HTR-8/SVneo (cell line): ENCODE measurements at regions not wholly inside any gene's neighbourhood (a gene's known extent, or its start where the extent isn't known, plus 50 kb on each side); places are given as distances from the start of the nearest gene placed in this dataset.

Experiments used
- DNase-seq: peaks from one replicate; pipeline ENCODE4 v3.0.0; 2011; ENCODE audit warnings: low spot score, mixed read lengths; ENCODE audit not compliant: insufficient read length
- FAIRE-seq: peaks from 2 replicates; lab custom pipeline; 2011; peaks lifted over from hg19 to GRCh38; lab: Jason Lieb, UNC

DNA sequence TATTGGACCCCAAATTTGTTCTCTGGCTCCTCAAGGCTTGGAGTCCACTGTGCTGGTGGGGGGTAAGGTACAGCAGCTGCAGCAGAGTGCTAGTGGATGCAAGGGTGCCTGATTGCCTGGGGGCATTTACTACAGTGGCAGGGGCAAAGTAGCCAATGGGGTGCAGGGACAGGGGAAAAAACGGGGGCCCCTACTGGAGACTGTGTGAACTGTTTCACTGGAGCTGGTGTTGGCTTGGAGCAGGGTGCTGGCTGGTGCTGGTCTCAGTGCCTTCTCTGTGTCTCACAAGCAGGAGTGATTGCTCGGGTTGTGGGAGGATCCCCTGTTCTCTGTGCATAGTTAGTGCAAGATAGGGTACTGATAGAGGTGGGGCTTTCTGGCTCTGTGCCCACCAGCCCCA, 935.9 kb downstream of the JRKL start:
- FAIRE-seq (no peak), DNase-seq (no peak)

DNA sequence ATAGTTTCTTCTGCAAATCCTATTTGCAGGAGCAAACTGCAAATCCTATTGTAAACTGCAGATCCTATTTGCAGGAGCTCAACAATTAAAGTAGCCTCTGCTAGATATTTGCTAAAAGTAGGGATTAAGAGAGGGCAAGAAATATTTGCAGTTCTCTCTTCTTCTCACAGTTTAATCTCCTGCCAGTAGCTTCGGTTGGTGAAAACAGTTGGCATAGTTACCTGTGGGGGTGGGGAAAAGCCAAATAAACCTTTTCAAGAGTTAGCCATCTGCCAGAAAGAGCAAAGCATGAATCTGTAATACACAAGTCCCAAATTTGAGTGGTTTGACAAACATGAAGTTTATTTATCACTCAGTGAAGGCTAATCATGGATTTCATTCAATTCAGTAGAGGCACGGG, 942.5 kb downstream of the JRKL start:
- FAIRE-seq, result no peak
- DNase-seq, result no peak

DNA sequence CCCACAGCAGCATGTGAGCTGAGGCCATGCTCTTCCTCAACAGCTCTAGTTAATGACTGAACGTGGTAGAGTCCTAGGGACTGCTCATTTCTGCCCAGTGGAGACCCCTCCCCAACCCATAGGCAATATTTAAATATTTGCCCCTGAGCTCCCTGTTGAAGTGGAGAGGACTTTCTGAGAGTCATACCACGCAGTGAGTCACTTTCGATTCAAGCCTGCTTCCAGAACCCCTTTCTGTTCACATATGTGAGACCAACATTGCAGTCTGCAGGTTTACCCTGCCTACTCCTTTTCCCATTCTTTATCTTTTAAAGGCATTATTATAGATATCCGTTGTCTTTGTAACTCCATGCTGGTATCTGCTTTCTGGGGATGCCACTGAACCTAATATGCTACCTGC, 946.3 kb downstream of the JRKL start:
- no peak for FAIRE-seq
- DNase-seq, result no peak

DNA sequence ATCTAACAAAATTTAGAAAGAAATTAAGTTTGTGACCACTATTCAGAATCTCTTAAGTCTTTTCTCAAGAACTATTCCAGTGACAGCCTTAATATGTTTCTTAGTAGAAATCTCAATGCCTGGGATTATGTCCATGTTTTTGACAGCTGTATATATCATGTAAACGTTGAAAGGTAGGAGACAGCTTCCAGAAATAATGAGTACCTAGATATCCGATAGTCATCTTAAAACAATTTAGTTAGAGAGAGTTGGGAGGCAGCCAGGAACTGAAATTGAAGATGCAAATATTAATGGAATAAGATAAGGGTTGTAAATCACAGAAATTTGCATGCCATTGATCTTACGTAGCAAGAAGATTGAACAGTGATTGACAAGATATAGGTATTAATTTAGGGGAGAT, 955.2 kb downstream of the JRKL start:
- FAIRE-seq (no peak), DNase-seq (no peak)

DNA sequence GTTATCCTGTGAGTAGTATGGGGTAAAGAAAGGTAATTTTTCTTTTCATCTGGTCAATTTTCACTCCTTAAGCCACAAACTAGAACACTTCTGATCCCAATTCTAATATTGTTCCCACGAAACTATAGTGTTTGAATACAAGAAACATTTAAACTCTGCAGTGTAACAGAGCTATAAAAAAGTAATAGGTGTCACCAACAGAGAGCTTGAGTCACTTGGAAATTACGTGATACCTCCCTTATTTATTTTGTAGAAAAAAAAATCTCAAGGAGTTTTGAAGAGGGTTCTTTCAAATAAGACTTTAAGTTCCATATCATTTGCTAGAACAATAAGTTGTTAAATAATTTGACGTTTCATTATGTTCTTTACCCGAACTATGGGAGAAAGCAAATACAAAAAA, 959.4 kb downstream of the JRKL start:
- FAIRE-seq (no peak), DNase-seq (no peak)

DNA sequence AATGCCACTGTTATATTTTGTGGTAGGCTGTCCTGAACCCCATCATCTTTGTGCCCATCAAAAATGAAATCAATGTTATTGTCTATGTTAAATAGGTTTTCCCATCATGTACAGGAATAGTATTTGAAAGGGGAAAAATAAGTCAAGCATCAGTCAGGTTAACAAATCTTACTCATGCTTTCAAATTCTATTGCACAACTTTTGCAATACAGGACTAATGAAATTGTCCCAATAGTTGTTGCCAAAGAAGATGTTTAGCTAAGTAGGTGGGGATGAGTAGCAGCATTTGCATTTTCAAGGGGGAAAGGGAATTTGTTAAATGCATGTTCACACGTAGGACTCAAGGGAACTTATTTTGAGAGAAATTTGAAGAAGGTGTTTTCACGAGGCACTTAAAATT, 962.1 kb downstream of the JRKL start:
- DNase-seq (no peak), FAIRE-seq (no peak)

DNA sequence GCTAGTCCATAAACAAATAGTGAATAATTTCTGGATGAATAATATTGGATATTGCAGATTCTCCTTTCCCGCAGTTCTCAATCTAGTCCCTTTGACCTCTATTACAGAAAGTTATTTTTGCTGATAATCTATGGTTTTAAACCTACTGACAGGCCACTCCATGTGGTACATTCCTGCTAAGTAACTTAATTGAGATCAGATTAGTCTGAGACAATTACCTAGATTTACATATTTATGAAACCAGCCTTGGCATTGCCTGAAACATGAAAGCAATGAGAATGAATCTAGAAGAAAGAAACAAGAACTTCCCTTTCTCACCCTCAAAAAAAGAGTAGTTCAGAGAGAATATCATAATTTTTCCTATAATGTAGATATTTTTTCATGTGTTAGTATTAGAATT, 964.2 kb downstream of the JRKL start:
- DNase-seq (no peak), FAIRE-seq (no peak)

DNA sequence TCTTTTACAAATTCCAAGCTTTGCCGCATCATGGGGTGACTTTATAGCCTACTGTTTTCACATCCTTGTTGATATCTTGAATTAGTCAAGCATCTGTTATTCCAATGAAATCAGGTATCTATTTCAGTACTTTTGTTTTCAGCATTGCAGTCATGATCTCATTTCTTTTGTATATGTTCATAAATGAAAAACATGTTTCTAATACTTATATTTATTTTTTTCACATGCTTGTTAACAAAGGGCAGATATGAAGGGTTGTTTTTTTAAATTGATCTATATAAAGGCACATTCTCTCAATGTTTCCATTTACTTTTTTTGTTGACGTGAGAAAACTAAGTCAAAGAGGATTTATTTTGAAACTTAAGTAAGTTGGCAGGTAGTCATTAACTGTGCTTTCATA, 964.8 kb downstream of the JRKL start:
- DNase-seq, result no peak

DNA sequence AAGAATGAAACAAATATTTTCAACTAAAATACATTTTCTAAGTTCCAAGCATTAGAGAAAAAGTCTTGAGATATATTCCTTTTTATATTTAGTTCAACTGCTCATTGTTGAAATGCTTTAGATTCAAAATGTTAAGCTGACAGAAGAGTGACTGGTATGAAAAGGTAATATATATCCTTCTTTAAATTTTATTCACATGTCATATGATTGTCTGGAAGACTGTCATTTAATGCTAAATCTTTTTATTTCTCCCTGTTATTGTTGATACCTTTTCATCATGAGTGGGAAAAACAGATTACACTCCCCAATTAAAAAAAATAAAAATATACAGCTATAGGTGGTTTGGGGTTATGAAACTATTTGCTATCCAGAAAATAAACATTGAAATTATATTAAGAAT, 965.4 kb downstream of the JRKL start:
- DNase-seq (no peak), FAIRE-seq (no peak)

More for the DNA sequence above, 964.8 kb downstream of the JRKL start:
- FAIRE-seq, result no peak

DNA sequence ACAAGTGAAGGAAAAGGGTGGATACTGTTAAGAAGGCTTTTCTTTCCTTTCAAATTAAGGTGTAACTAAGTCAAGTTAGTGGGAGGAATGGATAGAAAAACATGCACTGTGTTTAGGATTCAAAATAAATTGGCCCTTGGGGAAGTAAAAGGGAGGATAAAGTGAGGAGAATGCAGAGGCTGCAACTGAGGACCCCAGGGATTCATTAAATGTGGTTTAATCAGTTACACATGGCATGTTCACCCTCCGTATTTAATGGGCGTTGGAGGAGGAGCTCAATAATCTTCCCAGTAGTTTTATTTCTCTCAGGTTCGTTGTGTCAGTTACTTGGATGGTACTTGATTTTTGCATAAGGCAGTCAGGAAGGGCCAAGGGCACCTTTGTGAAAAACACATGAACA, 966.3 kb downstream of the JRKL start:
- FAIRE-seq (no peak), DNase-seq (no peak)

DNA sequence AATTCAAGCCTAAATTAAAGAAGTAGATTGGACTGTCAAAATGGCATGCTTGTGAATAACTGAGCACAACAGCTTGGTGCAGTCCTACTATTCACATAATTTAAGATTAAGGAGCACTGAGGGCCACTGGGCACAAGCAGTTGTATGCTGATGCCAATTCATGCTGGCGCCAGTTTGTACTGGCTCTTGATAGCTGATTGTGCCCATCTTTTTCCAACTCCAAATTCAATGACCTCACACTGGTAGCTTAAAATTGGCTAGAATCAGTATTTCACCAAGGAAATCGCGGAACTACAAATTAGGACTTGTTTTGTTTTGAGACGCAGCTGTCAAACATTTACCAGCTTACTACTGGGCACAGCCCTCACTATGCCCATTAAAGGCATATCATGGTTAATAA, 969.2 kb downstream of the JRKL start:
- DNase-seq (no peak), FAIRE-seq (no peak)

DNA sequence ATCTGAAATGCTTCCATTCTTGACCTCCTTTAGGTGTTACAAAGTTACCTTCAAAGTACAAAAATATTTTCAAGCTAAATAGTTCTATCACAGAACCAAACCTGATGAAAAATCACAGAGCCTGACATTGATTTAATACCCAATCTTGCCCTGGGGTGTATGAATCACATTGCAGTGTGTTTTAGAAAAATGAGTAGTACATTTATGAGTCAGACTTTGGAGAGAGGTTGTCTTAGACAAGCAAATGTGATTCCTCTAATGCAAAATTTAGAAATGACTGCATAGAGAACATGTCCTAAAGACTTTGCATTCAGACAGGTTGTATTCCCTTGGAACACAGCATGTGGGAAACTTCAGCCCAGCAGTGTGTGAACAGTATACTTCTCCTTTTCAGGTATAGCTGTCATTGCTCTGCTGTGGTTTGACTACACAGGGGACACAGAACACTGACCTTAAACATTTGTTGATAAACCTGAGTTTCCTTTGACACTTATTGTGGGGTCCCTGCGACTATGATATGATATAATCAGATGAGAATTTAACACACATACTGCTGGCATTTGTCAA, 972.1 kb downstream of the JRKL start:
- DNase-seq, result peak; percentile 29
- peak; percentile 63 for FAIRE-seq

DNA sequence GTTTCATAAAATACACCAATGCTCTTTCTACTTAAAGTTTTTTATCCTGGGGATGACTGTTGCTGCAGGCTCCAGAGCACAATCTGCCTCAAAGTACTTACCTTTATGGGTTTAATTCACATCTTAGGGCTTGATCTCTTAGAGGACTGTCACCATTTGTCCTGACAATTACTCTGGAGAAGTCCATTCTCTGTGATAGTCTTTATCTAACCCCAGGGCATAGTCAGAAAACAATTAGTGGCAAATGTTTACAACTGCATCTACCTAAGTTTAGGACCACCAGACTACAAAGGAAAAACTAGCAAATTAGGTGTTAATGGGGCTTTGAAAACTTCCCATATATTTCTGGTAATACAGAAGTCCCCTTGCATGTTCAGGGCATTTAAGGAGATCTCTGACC, 973.5 kb downstream of the JRKL start:
- DNase-seq (no peak), FAIRE-seq (no peak)

DNA sequence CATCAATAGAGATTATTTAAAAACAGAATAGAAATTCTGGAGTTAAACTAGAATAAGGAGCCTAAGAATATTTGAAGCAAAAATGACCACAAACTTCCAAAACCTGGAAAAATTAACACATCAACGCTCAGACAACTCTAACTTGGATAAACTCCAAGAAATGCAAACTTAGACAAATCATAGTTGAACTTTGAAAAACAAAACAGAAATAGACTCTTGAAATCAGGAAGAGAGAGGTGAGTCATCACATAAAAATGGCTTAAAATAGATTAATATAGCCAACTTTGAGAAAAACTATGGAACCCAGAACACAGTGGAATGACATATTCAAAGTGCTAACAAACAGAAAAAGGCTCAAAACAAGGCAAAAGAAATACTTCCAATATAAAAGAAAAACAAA, 974.2 kb downstream of the JRKL start:
- FAIRE-seq, result no peak

DNA sequence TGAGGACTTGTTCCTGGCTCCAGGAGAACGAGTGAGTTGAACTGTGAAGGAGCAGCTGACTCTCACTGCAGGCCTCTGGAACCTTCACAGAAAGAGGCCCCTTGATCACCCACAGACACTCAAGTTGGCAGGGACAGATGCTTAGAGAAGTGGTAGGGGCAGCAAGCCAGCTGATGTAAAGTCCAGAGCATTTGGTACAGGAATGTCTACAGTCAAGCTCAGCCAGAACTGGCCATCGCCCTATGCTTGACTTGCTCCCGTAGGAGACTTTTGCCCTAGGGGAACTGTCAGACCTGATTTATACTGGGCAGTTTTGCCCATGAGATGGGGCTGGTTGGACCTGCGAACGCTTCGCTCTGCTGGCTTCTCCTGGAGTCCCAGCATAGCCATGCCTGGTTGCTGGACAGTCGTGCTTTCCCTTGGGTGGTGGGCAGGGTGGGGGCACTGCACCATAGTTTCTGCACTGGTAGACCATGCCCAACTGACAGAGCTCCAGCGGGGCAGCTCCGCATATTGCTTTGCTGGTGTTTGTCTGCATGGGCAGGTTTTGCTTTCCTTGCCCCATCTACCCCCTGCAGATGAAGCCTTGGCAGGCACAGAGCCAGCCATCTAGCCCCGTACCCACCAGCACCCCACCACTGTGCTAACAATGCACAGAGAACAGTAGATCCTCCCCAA, 977.7 kb downstream of the JRKL start:
- FAIRE-seq (no peak), DNase-seq (no peak)

More for the DNA sequence above, 974.2 kb downstream of the JRKL start:
- peak; percentile 10 for DNase-seq

DNA sequence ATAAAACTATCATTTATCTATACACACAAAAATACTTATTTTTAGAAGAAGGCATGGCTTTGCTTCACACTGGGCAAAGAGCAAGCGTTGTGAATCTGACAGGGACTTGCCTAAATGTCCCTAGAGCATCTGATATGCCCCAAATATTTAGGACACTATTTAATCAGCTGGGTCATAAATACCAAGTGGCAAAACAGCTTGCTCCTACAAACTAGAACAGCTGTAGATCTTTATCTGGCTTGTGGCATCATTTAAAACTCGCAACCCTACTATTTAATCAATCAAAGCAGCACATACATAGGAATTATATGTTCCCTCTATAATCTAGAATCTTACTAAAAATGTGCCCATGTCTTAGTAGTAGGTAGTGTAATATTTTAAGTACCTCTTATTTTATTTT, 999.5 kb downstream of the JRKL start:
- no peak for DNase-seq

DNA sequence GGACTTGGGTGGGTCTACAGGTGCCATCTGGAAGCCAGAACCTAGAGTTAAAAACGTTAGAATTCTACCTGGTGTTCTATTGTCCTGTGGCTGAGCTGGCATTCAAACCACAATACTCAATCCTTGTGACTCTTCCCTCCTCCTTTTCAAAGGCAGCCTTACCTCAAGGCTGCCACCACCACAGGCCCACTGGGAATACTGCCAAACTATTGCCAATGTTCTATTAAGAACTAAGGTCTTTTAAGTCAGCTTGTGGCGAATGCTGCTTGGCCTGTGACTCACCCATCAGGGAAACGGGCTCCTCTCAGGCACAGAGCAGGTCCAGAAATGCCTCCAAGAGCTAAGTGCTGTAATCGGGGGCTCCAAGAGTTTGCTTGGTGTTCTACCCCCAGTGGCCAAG, 1008.4 kb downstream of the JRKL start:
- FAIRE-seq (no peak), DNase-seq (peak; percentile 2)

More for the DNA sequence above, 999.5 kb downstream of the JRKL start:
- no peak for FAIRE-seq

DNA sequence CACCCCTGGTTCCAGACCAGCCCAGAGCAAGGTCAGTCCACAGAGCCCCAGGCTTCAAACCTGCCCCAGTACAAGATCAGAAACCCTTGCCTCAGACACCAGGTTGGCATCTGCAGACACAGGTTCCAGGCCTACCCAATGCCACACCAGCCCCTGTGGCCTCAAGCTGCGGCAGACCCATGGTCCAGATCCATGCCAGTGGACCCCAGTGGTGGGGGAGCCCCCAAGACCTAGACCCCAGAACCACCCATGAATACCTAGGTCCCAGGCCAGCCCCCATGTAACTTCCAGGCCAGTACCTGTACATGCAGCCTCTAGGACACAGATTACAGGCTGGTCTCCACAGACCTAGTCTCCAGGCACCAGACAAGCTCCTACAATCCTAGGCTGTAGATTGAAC, 1019.3 kb downstream of the JRKL start:
- DNase-seq (no peak), FAIRE-seq (no peak)

DNA sequence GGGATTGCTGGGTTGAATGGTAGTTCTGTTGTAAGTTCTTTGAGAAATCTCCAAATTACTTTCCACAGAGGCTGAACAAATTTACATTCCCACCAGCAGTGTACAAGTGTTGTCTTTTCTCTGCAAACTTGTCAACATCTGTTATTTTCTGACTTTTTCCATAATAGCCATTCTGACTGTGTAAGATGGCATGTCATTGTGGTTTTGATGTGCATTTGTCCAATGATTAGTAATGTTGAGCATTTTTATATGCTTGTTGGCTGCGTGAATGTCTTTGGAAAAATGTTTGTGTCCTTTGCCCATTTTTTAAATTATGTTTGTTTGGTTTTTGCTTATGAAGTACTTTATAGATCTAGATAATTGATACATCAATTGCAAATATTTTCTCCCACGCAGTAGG, 1025.0 kb downstream of the JRKL start:
- FAIRE-seq, result no peak

DNA sequence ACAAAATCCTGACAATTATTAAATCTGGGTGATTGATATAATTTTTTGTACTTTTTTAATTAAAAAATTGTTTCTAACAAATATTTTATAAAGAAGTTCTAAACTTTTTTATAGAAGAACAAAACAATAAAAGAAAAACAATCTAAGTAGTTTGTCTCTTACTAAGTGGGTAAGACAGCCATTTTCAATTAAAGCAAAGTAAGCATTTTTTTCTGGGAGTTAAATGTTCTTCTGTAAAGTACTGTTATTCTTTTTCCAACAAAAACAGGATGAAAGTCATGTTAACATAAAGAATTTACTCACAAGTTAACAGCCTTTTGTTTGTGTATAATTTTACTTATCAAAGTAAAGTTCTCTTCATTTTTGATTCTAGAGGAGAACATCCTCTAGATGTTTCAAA, 1029.9 kb downstream of the JRKL start:
- DNase-seq (no peak), FAIRE-seq (no peak)

More for the DNA sequence above, 1025.0 kb downstream of the JRKL start:
- DNase-seq, result no peak

DNA sequence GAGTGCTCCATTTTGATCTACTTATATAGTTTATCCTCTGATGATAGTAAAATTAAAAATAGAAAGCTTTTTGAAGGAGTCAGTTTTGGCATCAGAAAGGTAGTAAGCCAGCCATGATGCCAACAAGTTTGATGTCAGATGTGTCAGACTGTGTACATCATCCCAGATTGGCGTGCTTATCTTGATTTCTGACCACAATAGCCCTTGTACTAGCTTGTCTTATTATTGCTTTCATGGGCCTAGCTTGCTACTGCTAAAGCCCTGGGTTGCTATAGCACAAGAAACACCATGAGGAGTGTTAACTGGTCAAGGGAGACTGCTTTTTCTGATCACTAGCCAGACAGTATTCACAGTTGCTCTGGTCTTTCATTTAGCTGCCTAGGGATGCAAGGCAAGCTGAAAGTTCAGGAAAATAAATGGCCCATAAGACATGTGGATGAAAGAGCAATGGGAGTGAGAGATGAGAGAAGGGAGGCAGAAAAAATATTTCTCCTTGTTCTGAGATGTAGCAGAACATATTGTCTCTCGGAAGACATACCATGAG, 1038.5 kb downstream of the JRKL start:
- DNase-seq, result no peak
- no peak for FAIRE-seq

DNA sequence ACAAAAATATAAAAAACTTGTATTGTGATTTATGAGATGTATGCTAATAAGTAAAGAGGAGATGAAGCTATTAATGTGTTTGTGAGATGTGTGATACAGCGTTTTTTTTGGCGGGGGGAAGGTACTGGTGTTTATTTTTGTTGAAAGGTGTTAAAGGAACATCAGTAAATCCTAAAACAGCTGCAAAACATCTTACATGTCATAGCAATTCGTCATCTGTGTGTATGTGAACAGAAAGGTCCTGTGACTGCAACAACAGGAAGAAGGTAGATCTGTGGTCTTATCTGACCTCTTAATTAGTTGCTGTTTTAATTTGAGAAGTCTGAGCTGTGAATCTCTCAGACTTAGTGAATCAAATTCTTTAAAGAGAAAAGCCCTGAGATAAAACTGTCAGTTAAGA, 1041.1 kb downstream of the JRKL start:
- DNase-seq (no peak), FAIRE-seq (no peak)
